GM18909 (cell line): ENCODE measurements at regions not wholly inside any gene's neighbourhood (a gene's known extent, or its start where the extent isn't known, plus 50 kb on each side); places are given as distances from the start of the nearest gene placed in this dataset.
"Not testable (repeated sequence)": the region's sequence is repeated elsewhere in the genome, so short reads cannot be mapped to it uniquely, and the experiment has no call there.

Experiments used
- ATAC-seq: cut with Tn5 transposase; IDR thresholded peaks from one replicate; pipeline ENCODE4 v1.9.1; 2021; ENCODE audit warnings: mild to moderate bottlenecking; ENCODE audit not compliant: unreplicated experiment, poor library complexity

- ATAC-seq, result no peak
Observed at GRCh38 chr9:102767076-102767475, 228.1 kb upstream of the CYLC2 start.

DNA sequence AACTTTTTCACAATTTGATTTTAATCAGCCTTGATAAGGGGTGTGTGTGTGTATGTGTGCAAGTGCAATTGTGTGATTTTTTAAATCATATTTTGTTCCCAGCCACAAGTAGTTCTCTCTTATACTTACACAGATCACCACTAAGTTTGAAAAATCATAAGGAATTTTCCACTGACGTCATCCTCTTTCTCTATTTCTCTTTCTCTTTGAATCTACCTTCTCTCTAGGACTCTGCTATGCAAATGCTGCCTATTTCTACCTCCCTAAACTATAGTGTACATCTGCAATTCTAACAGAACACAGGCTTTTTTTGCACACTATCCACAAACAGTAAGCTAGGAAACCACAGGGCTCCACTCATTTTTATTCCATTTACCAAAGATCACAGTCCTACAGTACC lies 254.6 kb upstream of the CYLC2 start:
- ATAC-seq, result no peak

DNA sequence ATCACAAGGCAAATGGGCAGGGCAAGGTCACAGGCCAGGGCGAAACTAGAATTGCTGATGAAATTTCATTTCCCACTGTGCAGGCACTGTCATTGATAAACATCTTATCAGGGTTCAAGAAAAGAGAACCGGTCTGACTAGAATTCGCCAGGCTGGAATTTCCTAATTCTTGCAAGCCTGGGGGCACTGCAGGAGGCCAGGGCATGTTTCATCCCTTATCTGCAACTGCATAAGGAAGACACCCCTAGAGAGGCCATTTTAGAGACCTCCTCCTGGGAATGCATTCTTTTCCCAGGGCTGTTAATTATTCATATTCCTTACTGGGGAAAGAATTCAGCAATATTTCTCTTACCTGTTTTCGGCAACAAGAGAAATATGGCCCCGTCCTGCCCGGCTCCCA lies 266.2 kb upstream of the CYLC2 start:
- ATAC-seq, result no peak

DNA sequence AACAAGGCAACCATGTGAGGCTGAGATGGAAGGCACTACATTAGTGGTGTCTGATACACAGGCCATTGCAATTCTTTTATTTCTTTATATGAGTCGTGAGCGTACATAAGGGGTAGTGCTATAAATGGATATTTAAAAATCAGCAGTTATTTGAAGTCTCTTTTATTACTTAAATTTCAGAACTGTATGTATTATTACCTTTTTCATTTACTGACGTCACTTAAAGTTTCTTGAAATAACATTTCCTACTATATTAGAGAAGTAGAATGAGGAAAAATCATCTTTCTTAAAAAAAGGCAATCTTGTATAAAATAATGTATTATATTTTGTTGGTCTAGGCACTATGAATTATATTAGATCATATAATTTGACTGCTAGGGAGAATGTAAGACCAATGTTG lies 280.9 kb upstream of the CYLC2 start:
- no peak for ATAC-seq

GRCh38 chr9:102712910-102713309 lies 282.2 kb upstream of the CYLC2 start:
- ATAC-seq, result not testable (repeated sequence)

DNA sequence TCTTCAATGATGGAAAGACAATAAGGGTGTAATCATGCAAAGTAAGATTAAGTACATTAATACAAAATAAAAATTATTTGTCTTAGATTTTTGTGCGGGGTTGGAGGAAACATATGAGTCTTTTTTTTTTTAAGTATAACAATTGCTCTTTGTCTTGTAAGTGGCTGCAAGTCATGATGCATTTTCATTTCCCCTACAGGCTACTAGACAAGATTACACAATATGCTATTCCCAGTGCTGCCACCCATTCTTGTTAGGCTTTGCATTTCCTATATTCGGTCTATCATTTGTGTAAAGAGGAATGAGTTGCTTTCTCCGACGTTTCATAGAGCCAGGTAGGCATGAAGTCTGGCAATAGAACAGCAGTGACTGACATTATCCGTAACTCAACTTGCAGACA lies 294.2 kb upstream of the CYLC2 start:
- no peak for ATAC-seq

DNA sequence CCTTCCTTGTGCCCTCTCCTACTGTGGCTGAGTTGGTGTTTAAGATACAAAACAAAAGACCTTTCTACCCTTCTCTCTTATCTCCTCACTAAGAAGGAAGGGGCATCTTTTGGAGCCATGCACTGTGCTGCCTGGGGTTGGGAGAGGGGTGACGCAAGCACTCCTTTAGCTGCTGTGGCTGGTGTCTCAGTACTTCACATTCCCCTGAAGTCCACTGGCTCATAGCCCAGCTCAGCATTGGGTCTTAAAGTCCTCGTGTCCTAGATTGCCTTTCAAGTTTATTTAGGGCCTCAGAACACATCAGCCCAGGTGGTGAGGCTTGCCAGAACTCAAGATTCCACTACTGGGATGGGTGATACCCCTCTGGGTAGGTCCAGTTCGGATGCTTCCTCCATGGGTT lies 325.9 kb upstream of the CYLC2 start:
- ATAC-seq, result no peak

GRCh38 chr9:102652471-102652870 lies 342.7 kb upstream of the CYLC2 start:
- no peak for ATAC-seq

- ATAC-seq, result no peak
Observed at GRCh38 chr9:102650896-102651295, 344.2 kb upstream of the CYLC2 start.

DNA sequence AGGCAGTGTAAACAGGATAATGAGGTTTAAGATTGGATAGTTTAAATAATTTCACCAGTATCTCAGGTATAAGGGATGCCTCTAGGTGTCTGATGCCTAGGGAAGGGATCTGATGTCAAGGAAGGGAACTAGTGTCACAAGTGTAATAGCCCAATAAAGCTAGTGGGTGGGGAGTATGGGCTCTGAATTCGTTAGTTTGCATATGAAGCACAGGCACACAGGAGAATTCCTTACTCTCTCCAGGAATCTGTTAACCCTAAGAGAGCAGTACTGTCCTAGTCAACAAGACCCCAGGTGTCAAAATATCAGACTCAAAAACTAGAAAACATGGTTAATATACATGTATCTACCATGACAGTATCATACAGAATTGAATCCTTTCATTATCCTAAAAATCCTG lies 352.5 kb upstream of the CYLC2 start:
- no peak for ATAC-seq

- ATAC-seq, result no peak
Observed at GRCh38 chr9:102631559-102631958, 363.6 kb upstream of the CYLC2 start.

DNA sequence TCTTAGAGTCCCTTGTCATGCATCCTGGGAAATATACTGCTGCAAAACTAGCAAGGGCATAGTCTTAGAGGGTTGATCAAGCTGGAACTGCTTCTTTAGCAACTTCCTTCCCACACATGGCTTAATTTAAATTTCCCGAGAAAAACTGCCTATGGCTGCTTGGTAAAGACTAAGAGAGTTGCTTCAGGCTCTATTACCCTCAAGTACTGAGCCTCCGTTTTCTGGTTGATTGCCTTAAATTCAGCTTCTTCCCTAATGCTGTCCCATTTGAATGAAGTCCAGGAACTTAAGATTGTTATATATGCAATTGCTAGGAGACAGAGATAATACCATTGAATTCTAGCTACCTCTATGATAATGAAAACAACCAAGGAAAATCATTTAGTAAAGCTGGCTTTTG lies 385.7 kb upstream of the CYLC2 start:
- no peak for ATAC-seq

DNA sequence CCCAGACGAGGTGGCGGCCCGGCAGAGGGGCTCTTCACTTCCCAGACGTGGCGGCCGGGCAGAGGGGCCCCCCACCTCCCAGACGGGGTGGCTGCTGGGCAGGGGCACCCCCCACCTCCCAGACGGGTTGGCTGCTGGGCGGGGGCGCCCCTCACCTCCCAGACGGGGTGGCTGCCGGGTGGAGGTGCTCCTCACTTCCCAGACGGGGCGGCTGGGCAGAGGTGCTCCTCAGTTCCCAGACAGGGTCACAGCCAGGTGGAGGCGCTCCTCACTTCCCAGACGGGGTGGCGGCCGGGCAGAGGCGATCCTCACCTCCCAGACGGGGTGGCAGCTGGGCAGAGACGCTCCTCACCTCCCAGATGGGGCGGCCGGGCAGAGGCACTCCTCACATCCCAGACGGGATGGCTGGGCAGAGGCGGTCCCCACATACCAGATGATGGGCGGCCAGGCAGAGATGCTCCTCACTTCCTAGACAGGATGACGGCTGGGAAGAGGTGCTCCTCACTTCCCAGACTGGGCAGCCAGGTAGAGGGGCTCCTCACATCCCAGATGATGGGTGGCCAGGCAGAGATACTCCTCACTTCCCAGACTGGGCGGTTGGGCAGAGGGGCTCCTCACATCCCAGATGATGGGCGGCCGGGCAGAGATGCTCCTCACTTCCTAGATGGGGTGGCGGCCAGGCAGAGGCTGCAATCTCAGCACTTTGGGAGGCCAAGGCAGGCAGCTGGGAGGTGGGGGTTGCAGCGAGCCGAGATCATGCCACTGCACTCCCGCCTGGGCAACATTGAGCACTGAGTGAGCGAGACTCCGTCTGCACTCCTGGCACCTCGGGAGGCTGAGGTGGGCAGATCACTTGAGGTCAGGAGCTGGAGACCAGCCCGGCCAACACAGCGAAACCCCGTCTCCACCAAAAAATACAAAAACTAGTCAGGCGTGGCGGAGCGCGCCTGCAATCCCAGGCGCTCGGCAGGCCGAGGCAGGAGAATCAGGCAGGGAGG lies 391.6 kb upstream of the CYLC2 start:
- ATAC-seq, result not testable (repeated sequence)

DNA sequence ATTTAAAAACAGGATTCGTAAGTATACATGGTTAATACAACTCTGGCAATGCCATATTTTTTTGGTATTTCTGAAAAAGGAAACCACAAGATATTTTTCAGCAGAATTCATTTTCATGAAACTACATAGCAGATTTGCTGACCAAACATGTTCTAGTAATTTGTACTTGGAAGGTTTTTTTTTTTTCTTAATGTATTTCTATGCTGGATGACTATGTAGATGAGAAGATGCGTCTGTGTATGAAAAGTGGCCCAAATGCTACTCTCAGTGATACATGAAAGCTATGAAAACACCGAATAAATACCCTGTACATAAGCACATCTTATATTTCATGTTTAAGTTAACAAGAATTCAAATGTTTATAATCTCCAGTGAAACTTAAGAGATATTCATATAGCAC lies 400.9 kb upstream of the CYLC2 start:
- ATAC-seq, result no peak

DNA sequence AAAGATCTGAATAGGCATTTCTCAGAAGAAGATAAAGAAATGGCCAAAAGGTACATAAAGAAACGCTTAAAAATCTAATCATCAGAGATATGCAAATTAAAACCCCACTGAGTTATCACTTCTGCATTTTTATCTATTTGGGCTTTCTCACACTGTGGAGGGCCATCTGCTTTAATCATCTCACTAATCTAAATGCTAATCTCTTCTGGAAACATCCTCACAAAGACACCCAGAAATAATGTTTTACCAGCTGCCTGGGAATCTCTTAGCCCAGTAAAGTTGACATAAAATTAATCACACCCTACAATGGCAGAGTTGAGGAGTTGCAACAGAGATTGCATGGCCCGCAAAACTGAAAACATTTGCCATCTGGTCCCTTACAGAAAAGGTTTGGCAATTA lies 407.9 kb upstream of the CYLC2 start:
- ATAC-seq, result no peak

GRCh38 chr9:102569436-102569835 lies 425.7 kb upstream of the CYLC2 start:
- ATAC-seq, result no peak

- ATAC-seq, result no peak
Observed at GRCh38 chr9:102551346-102551745, 443.8 kb upstream of the CYLC2 start.

DNA sequence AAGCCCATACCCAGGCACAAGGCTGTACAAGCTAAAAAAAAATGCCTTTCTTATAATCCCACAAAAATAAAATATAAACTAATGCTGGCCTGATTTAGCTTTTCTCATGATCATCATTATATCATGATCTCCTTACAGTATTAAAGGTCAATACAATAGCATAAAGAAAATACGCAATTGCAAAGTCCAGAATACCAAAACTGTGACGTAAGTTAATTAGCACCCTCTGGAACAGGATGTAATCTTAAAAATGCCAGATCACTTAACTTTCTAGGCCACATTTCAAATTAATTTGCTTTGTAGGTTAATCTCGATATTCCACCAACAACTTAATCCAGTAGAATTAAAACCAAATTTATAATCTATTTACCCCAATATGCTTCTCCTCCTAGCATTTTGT lies 444.2 kb upstream of the CYLC2 start:
- ATAC-seq, result no peak

- no peak for ATAC-seq
Observed at GRCh38 chr9:102550266-102550665, 444.9 kb upstream of the CYLC2 start.

- no peak for ATAC-seq
Observed at GRCh38 chr9:102534031-102534430, 461.1 kb upstream of the CYLC2 start.

DNA sequence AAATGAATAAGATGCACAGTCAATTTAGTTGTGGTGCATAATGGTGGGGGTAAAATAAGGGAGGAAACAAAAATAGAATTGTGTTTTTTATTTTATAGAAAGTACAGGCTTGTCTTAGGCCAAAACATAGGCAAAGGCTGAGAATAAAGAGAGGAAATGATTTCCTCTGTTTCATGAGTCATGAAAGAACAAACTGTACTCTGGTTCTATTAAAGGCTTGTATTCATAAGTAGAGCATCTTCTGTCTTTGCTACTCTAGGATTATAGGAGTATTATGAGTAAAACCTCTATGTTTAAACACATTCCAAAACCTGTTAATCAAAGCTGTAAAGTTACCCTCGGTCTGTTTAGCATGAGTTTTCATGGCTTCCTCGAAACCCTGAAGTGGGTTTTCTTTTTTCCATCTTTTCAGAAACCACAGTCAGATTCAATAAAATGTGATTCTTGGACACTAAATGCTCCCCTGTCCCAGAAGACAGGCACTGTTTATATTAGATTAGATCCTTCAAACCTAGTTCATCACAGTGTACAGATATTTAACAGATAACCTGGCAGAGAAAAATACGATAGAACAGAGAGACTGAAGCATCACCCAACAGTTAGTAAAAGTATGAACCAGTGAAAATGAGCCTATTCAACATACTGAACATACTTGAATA lies 473.9 kb upstream of the CYLC2 start:
- ATAC-seq, result no peak

DNA sequence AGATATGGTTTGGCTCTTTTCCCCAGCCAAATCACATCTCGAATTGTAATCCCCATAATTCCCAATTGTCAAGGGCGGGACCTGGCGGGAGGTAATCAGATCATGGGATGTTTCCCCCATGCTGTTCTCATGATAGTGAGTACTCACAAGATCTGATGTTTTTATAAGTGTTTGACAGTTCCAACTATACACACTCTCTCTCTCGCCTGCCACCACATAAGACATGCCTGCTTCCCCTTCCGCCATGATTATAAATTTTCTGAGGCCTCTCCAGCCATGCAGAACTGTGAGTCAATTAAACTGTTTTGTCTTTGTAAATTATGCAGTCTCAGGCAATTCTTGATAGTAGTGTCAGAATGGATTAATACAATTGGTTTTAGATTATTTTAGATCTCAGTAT lies 475.7 kb upstream of the CYLC2 start:
- no peak for ATAC-seq
